IMR-90 (cell line): ENCODE measurements at regions not wholly inside any gene's neighbourhood (a gene's known extent, or its start where the extent isn't known, plus 50 kb on each side); places are given as distances from the start of the nearest gene placed in this dataset.

Source experiments
- ATAC-seq: fragments of 200-7000 bp; cut with Tn5 transposase; 2 replicates; pipeline ENCODE4 v1.9.1; 2020; ENCODE audit warnings: low read depth, mild to moderate bottlenecking, moderate library complexity
- BruUV-seq: library from RNA; stranded (reverse); fragments of 400-500 nt; replicated peaks from 2 replicates; lab custom pipeline; 2021; lab: Mats Ljungman, UMichigan
- CTCF ChIA-PET: fragments of 300-600 bp; formaldehyde crosslinking; extraction: SDS; loops from one replicate; lab custom pipeline; 2021; ENCODE audit warnings: antibody characterized with exemption; lab: Yijun Ruan, JAX
- POLR2A ChIA-PET: fragments of 300-600 bp; sonication (Branson Sonifier 250); formaldehyde crosslinking; loops from one replicate; lab custom pipeline; 2022; ENCODE audit warnings: antibody characterized with exemption; ENCODE audit not compliant: unreplicated experiment; lab: Charles Lee
- DNase-seq: peaks from one replicate; pipeline ENCODE4 v3.0.0; 2013
- H2AFZ ChIP-seq: replicated peaks from 2 replicates; pipeline ENCODE3; 2013; ENCODE audit warnings: low read length, mild to moderate bottlenecking; ENCODE audit not compliant: poor library complexity
- H2AK5ac ChIP-seq: 2 replicates; pipeline ENCODE4 v1.6.1; 2013; ENCODE audit warnings: low read depth, low read length, inconsistent platforms
- H2AK9ac ChIP-seq: replicated peaks from 2 replicates; pipeline ENCODE3; 2013; ENCODE audit warnings: mild to moderate bottlenecking, low read depth, low read length, moderate library complexity; ENCODE audit not compliant: poor library complexity
- H2BK120ac ChIP-seq: 2 replicates; pipeline ENCODE4 v1.6.1; 2013; ENCODE audit warnings: low read depth, low read length, inconsistent platforms
- H2BK15ac ChIP-seq: 3 replicates; pipeline ENCODE4 v1.6.1; 2013; ENCODE audit warnings: low read depth, low read length, inconsistent platforms
- H2BK20ac ChIP-seq: 2 replicates; pipeline ENCODE4 v1.6.1; 2013; ENCODE audit warnings: low read depth, mild to moderate bottlenecking, inconsistent platforms, low read length, moderate library complexity
- H2BK5ac ChIP-seq: 2 replicates; pipeline ENCODE4 v1.6.1; 2013; ENCODE audit warnings: mild to moderate bottlenecking, low read depth, low read length, inconsistent platforms; ENCODE audit not compliant: poor library complexity, severe bottlenecking
- H3K14ac ChIP-seq: replicated peaks from 2 replicates; pipeline ENCODE4 v1.6.1; 2013; ENCODE audit warnings: low read depth, low read length, inconsistent platforms
- H3K18ac ChIP-seq: 2 replicates; pipeline ENCODE4 v1.6.1; 2013; ENCODE audit warnings: low read depth, low read length, control low read depth
- H3K23ac ChIP-seq: 2 replicates; pipeline ENCODE4 v1.6.1; 2013; ENCODE audit warnings: low read depth, low read length, inconsistent platforms
- H3K27ac ChIP-seq: 2 replicates; pipeline ENCODE4 v1.5.1; 2013; ENCODE audit warnings: mild to moderate bottlenecking, control low read depth, low read length; ENCODE audit not compliant: insufficient read depth
- H3K27me3 ChIP-seq: 2 replicates; pipeline ENCODE4 v1.6.1; 2013; ENCODE audit warnings: low read length; ENCODE audit not compliant: control insufficient read depth, insufficient read depth
- H3K36me3 ChIP-seq: 2 replicates; pipeline ENCODE4 v1.6.1; 2013; ENCODE audit warnings: low read length, mixed read lengths; ENCODE audit not compliant: control insufficient read depth, insufficient read depth
- H3K4ac ChIP-seq: 2 replicates; pipeline ENCODE4 v1.6.1; 2013; ENCODE audit warnings: low read depth, low read length, inconsistent platforms
- H3K4me1 ChIP-seq: 2 replicates; pipeline ENCODE4 v1.6.1; 2013; ENCODE audit warnings: low read length, mixed read lengths; ENCODE audit not compliant: control insufficient read depth, insufficient read depth
- H3K4me2 ChIP-seq: 2 replicates; pipeline ENCODE4 v1.6.1; 2013; ENCODE audit warnings: low read depth, mild to moderate bottlenecking, control low read depth, low read length, moderate library complexity
- H3K4me3 ChIP-seq: 2 replicates; pipeline ENCODE4 v1.5.1; 2013; ENCODE audit warnings: low read depth, mild to moderate bottlenecking, control low read depth, low read length, moderate library complexity; ENCODE audit not compliant: insufficient read depth
- H3K56ac ChIP-seq: 2 replicates; pipeline ENCODE4 v1.6.1; 2013; ENCODE audit warnings: low read length, inconsistent platforms; ENCODE audit not compliant: insufficient read depth; ENCODE audit errors: extremely low read depth
- H3K79me1 ChIP-seq, 2 experiments: 2 replicates each; pipeline ENCODE4 v1.6.1; 2013; ENCODE audit warnings: low read length in 2 of 2, inconsistent platforms in 1 of 2, low read depth in 1 of 2
- H3K9ac ChIP-seq: 2 replicates; pipeline ENCODE4 v1.6.1; 2013; ENCODE audit warnings: low read depth, low read length, control low read depth
- H3K9me1 ChIP-seq: 2 replicates; pipeline ENCODE4 v1.6.1; 2013; ENCODE audit warnings: low read length, inconsistent platforms; ENCODE audit not compliant: insufficient read depth
- H3K9me3 ChIP-seq: 2 replicates; pipeline ENCODE4 v1.6.1; 2013; ENCODE audit warnings: low read length; ENCODE audit not compliant: control insufficient read depth, insufficient read depth
- H4K20me1 ChIP-seq: 2 replicates; pipeline ENCODE4 v1.6.1; 2013; ENCODE audit warnings: low read length, inconsistent platforms; ENCODE audit not compliant: insufficient read depth
- H4K5ac ChIP-seq: 2 replicates; pipeline ENCODE4 v1.6.1; 2013; ENCODE audit warnings: mild to moderate bottlenecking, low read depth, low read length, control low read depth
- H4K8ac ChIP-seq, 2 experiments: 2 replicates each; pipeline ENCODE4 v1.6.1; 2013; ENCODE audit warnings: low read depth in 2 of 2, low read length in 2 of 2, control low read depth in 1 of 2, inconsistent platforms in 1 of 2
- H4K91ac ChIP-seq: 2 replicates; pipeline ENCODE4 v1.6.1; 2013; ENCODE audit warnings: low read depth, low read length, inconsistent platforms; ENCODE audit not compliant: insufficient read depth
- BHLHE40 ChIP-seq: fragments of 150-350 bp; IDR thresholded peaks from 2 replicates; pipeline ENCODE4 v1.6.1; 2016; ENCODE audit warnings: mild to moderate bottlenecking, low read depth, low read length
- CEBPB ChIP-seq: IDR thresholded peaks from 2 replicates; pipeline ENCODE4 v1.6.1; 2012; ENCODE audit warnings: low read depth, low read length, improper control_type of control experiment
- CHD1 ChIP-seq: IDR thresholded peaks from 2 replicates; pipeline ENCODE4 v1.6.1; 2012; ENCODE audit warnings: low read depth, low read length, improper control_type of control experiment
- CTCF ChIP-seq: conservative IDR thresholded peaks from 2 replicates; pipeline ENCODE4 v1.5.1; 2012; ENCODE audit warnings: mild to moderate bottlenecking, low read depth, low read length, improper control_type of control experiment
- FOS ChIP-seq: fragments of 150-350 bp; IDR thresholded peaks from 2 replicates; pipeline ENCODE4 v1.6.1; 2016; ENCODE audit warnings: low read depth, low read length
- MAFK ChIP-seq: IDR thresholded peaks from 2 replicates; pipeline ENCODE4 v1.6.1; 2012; ENCODE audit warnings: low read depth, low read length, improper control_type of control experiment
- MAZ ChIP-seq: IDR thresholded peaks from 2 replicates; pipeline ENCODE4 v1.6.1; 2012; ENCODE audit warnings: low read depth, mild to moderate bottlenecking, low read length, improper control_type of control experiment, moderate library complexity, borderline replicate concordance
- MXI1 ChIP-seq: IDR thresholded peaks from 2 replicates; pipeline ENCODE4 v1.6.1; 2012; ENCODE audit warnings: low read depth, mild to moderate bottlenecking, low read length, moderate library complexity, borderline replicate concordance
- RFX5 ChIP-seq: IDR thresholded peaks from 2 replicates; pipeline ENCODE4 v1.8.0; 2012; ENCODE audit warnings: low read depth, mild to moderate bottlenecking, low read length, moderate library complexity
- USF2 ChIP-seq: fragments of 150-350 bp; IDR thresholded peaks from 2 replicates; pipeline ENCODE4 v1.6.1; 2017; ENCODE audit warnings: mild to moderate bottlenecking, antibody characterized with exemption, low read length, low read depth
- WGBS, 2 experiments: methylation state at CpG; one replicate each; pipeline versions ENCODE4 v1.1.5 to v1.1.7; 2013; ENCODE audit warnings: missing lambda C conversion rate in 2 of 2; ENCODE audit not compliant: insufficient read length in 1 of 2; ENCODE audit errors: extremely low coverage in 2 of 2; 5-methylcytosine and 5-hydroxymethylcytosine counted together
- dilution Hi-C: fragments of 300-500 bp; cut with HindIII; formaldehyde crosslinking; loops from one replicate; pipeline ENCODE4 v1.14.3; 2018; ENCODE audit warnings: low sequenced_read_pairs; ENCODE audit not compliant: unreplicated experiment
- in situ Hi-C: fragments of 300-500 bp; cut with MboI; formaldehyde crosslinking; loops from 3 replicates; pipeline ENCODE4 v1.14.3; 2019; ENCODE audit warnings: low sequenced_read_pairs, inconsistent platforms, mixed read lengths
- intact Hi-C: fragments of 100-400 bp; cut with micrococcal nuclease; formaldehyde crosslinking; loops from 2 replicates; pipeline ENCODE4 v1.10.0; 2022

- intact Hi-C loops = no loop called here
- POLR2A ChIA-PET = no interaction called here
These were observed 654.5 kb downstream of the MATN1 start for GRCh38 chr1:30068787-30069472.

More at GRCh38 chr1:30068787-30069472, 654.5 kb downstream of the MATN1 start:
- BruUV-seq = no TSS peak
- Histone ChIP-seq H3K4me2 (no peak overlapping the region), H4K5ac (no peak overlapping the region), H3K14ac (no peak overlapping the region), H2BK20ac (no peak overlapping the region), H3K23ac (no peak overlapping the region), H2AFZ (no peak overlapping the region), H3K18ac (no peak overlapping the region), H4K91ac (no peak overlapping the region), H3K27me3 (peaks cover 4% of the 10 kb centered on the region; the same call in 1 of the 2 replicates), H3K4ac (no peak overlapping the region), H2BK15ac (no peak overlapping the region), H3K4me1 (no peaks in the 10 kb centered on the region), H4K8ac (no peak overlapping the region), H3K4me3 (no peak overlapping the region), H3K9me1 (peaks cover 5% of the 10 kb centered on the region; the same call in 1 of the 2 replicates), H3K79me1 (no peaks in the 10 kb centered on the region), H2AK5ac (no peak overlapping the region), H3K9ac (no peak overlapping the region), H3K27ac (no peak overlapping the region), H2BK5ac (no peak overlapping the region), H3K9me3 (no peaks in the 10 kb centered on the region), H3K56ac (no peak overlapping the region), H4K20me1 (no peaks in the 10 kb centered on the region), H2BK120ac (no peak overlapping the region), H3K36me3 (no peaks in the 10 kb centered on the region), H2AK9ac (no peak overlapping the region)
- ATAC-seq (no peak), DNase-seq (no peak)
- dilution Hi-C loops = no loop called here
- no CpG with 5 or more reads among the region's 9 CpGs for WGBS, 2 experiments
- CTCF ChIA-PET = no interaction called here
- in situ Hi-C loops = no loop called here
- TF ChIP-seq BHLHE40 (no peak), CHD1 (no peak), USF2 (no peak), MAFK (no peak), FOS (no peak), CTCF (no peak), MXI1 (no peak), CEBPB (no peak), MAZ (no peak), RFX5 (no peak)
